ENCODE measurements at regions not wholly inside any gene's neighbourhood (a gene's known extent, or its start where the extent isn't known, plus 50 kb on each side); places are given as distances from the start of the nearest gene placed in this dataset.

DNA sequence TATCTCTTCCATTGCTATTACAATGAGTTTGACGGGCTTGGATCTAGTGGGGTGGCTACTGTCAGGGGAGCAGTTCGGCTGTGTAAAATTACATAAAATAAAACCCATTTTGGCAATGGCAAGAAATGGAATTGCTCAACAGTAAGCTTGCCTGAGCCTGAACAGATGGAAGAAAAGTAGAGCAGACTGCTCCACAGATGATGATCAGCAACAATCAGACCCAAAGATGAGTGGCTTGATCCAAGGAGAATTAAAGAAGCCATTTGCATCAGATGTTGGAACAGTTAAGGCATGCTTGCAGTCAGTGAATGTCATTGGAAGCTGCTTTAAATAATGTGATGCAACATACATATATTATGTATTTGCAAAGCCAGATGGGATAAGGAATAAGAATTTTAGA is 256.6 kb upstream of the SMIM30 start:
- Histone ChIP-seq H3K36me3 (no peaks in the 10 kb centered on the region), H3K4me3 (no peak overlapping the region), H3K27ac (no peak overlapping the region), H3K27me3 (no peaks in the 10 kb centered on the region), H3K4me1 (no peaks in the 10 kb centered on the region), H3K9me3 (no peaks in the 10 kb centered on the region)
- no peak for DNase-seq (ENCODE audit: low spot score)
- TF ChIP-seq CTCF (IDR thresholded peaks at IDR 0.05): no peak

DNA sequence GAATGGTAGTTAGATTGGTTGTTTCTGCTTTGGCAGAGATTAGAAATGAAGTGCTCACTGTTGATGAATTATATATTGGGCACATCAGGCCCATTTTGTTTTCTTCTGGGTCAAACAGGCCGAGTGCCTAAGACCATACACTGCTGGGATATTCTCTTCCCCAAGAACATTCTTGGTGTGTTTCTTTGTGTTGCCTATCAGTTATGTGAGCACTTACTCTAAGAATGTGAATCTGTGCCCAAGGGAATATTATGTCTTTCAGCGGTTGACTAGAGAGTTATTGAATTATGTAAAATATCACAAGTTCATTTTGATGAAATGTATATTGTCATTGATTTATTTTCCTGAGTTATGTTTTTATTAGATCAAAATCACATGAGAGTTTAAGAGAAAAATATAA is 255.5 kb upstream of the SMIM30 start:
- H3K4me1 ChIP-seq: no peaks in the 10 kb centered on the region
- no peaks in the 10 kb centered on the region for H3K27me3 ChIP-seq
- no peak overlapping the region for H3K4me3 ChIP-seq
- DNase-seq (ENCODE audit: low spot score): no peak
- no peak overlapping the region for H3K27ac ChIP-seq
- H3K9me3 ChIP-seq: no peaks in the 10 kb centered on the region
- no peaks in the 10 kb centered on the region for H3K36me3 ChIP-seq
- no peak for TF ChIP-seq CTCF (IDR thresholded peaks at IDR 0.05)

DNA sequence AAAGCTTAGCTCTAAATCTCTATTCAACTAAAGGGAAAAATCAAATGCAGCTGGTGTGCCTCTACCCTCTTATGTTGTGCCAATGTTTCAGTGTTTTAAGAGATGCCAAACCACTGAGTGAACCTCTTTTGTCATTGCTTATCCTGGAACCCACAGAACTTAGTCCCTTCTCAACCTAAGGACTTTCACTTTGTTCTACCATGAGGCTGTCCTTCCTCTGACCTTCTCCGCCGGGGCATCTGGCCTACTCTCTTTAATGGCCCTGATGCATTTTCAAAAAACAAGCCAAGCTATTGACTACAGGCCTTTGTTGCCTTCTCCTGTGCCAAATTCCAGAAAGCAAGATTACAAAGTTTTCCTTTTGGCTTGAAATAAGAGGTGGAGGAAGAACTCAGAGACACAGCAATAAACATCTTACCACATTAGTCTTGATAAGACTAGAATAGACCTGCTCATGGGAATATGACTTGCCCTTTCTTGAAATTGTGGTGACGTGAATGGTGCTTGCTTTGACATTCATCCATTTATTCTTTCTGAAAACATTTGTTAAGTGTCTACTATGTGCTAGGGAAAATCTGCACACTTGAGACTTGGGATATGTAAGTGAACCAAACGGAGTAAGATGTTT is 253.2 kb upstream of the SMIM30 start:
- H3K27me3 ChIP-seq: no peaks in the 10 kb centered on the region
- no peaks in the 10 kb centered on the region for H3K9me3 ChIP-seq
- no peak overlapping the region for H3K27ac ChIP-seq
- DNase-seq (ENCODE audit: low spot score): no peak
- TF ChIP-seq CTCF (IDR thresholded peaks at IDR 0.05): no peak
- no peaks in the 10 kb centered on the region for H3K36me3 ChIP-seq
- no peak overlapping the region for H3K4me3 ChIP-seq
- no peaks in the 10 kb centered on the region for H3K4me1 ChIP-seq

- TF ChIP-seq CTCF (IDR thresholded peaks at IDR 0.05): no peak
- no peak overlapping the region for H3K27ac ChIP-seq
- H3K9me3 ChIP-seq: no peaks in the 10 kb centered on the region
- DNase-seq (ENCODE audit: low spot score): no peak
- no peak overlapping the region for H3K4me3 ChIP-seq
- no peaks in the 10 kb centered on the region for H3K36me3 ChIP-seq
- H3K27me3 ChIP-seq: no peaks in the 10 kb centered on the region
- H3K4me1 ChIP-seq: no peaks in the 10 kb centered on the region
These were observed 252.6 kb upstream of the SMIM30 start for GRCh38 chr7:113370910-113371309.

GRCh38 chr7:113368256-113368655 is 249.9 kb upstream of the SMIM30 start:
- no peak overlapping the region for H3K4me3 ChIP-seq
- TF ChIP-seq CTCF (IDR thresholded peaks at IDR 0.05): no peak
- H3K27me3 ChIP-seq: no peaks in the 10 kb centered on the region
- no peak overlapping the region for H3K27ac ChIP-seq
- DNase-seq (ENCODE audit: low spot score): no peak
- no peaks in the 10 kb centered on the region for H3K9me3 ChIP-seq
- H3K4me1 ChIP-seq: no peaks in the 10 kb centered on the region
- H3K36me3 ChIP-seq: no peaks in the 10 kb centered on the region

- H3K27ac ChIP-seq: no peak overlapping the region
- TF ChIP-seq CTCF (IDR thresholded peaks at IDR 0.05): no peak
These were observed 248.8 kb upstream of the SMIM30 start for GRCh38 chr7:113367041-113367586.

More at GRCh38 chr7:113367041-113367586, 248.8 kb upstream of the SMIM30 start:
- Histone ChIP-seq H3K4me1 (no peaks in the 10 kb centered on the region), H3K27me3 (no peaks in the 10 kb centered on the region), H3K36me3 (no peaks in the 10 kb centered on the region), H3K9me3 (no peaks in the 10 kb centered on the region), H3K4me3 (no peak overlapping the region)
- no peak for DNase-seq (ENCODE audit: low spot score)

All from right atrium auricular region (tissue), 2 donors.